ENCODE measurements at regions not wholly inside any gene's neighbourhood (a gene's known extent, or its start where the extent isn't known, plus 50 kb on each side); places are given as distances from the start of the nearest gene placed in this dataset.
A peak's percentile ranks its signal among the peaks of the same experiment; 100 is the strongest.
"Not testable (repeated sequence)": the region's sequence is repeated elsewhere in the genome, so short reads cannot be mapped to it uniquely, and the experiment has no call there.

DNA sequence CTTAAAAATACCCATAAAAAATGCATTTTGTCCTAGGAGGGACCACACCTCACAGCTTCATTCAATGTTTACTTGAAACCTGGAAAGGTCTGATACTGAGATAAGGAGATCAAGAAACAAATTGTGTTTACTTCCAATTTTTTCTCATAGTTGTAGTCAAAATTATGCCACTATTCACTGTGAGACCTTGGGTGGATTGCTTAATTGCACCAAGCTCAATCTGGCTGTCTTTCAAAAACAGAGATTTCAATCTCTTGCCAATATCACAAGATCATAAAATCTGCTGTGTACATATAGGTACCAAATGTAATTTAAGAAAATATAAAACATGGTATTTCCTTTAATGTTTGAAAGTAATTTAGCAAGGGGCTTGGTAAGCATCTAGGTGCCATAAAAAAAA is 186.4 kb upstream of the THBS1 start:
- no peak for DNase-seq (ENCODE audit: low spot score)

DNA sequence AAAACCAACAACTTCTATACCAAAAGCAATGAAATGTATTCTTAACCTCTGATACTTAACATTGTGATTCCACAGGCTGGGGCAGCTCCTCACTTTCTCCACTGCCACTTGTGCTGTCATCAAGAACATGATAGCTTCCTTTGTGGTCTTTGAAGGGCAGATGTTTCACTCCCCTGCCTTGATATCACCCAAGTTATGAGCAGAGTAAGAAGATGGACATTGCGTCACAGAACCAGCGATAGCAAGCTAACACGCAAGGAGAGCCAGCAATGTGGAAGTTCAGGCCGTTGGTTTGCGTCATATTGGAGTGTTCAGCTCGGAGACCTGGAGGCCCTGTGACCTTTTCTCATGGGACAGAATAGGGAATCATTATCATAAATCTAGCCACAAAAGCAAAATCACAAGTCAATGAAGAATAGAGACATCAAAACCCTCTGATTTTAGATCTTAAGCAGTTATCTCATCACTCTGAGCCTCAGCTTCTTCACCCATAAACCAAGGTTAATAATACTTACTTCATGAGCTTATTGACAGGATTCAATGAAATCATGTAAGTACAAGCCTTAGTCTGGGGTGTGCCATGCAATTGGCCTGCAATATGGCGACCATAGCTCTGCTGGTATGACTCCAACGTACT is 183.8 kb upstream of the THBS1 start:
- DNase-seq (ENCODE audit: low spot score) = no peak

- DNase-seq (ENCODE audit: low spot score) = no peak
Observed at GRCh38 chr15:39397883-39398282, 183.0 kb upstream of the THBS1 start.

DNA sequence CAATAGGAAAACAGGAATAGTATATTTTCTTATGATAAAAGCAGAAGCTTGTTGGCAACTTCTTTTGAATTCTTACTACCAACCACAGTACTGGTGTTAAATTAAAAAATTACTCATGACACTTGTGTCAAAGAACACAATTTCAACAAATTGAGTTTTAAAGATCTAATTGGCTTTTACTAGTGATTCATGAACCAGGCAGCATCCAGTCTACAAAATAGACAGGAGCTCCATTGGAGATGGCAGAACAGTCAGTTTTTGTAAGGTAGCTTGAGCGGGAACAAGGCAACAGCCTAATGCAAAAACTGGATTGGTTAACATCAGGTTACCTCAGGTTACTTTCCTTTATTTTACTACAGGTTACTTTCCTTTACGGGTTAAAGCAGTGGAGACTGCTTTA is 181.3 kb upstream of the THBS1 start:
- DNase-seq (ENCODE audit: low spot score) = no peak

DNA sequence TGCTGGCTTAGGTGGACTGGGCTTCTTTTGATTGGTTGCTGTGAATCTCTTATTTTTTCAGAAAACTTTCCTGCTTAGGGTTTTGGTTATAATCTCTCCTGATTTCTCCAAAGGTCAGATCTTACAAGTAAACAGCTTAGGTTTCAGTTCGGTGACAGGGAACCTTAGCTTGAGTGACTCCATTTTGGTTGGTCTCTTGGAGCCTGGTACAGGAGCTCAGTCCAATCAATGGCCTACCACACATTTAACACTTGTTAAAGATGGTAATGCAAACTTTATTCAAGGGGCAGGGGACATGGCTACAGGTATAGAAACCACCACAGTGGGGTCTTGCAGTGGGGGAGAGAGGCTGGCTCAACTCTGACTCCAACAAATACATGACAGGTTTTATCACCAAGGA is 180.9 kb upstream of the THBS1 start:
- no peak for DNase-seq (ENCODE audit: low spot score)

GRCh38 chr15:39400821-39401550 is 179.9 kb upstream of the THBS1 start:
- peak; percentile 60 for DNase-seq (ENCODE audit: low spot score)

GRCh38 chr15:39403640-39404117 is 177.2 kb upstream of the THBS1 start:
- DNase-seq (ENCODE audit: low spot score) = no peak

DNA sequence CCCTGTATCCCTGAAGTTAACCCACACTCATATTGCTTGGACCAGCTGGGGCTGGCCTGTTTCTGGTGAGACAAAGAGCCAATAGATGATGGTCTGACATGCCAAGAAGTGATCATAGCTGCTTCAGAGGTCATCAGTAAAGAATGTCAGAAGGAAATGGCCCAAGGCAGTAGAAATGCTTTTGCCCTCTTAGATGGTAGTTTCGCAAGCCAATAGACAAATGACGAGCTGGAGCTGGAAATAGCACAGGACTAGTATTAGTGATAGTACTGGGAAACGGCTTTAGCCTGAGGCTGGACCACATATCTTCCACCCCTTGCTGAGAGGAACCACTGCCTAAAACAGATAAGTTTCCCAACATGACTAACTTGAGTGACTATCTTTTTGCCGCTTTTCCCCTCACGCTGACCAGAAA is 176.1 kb upstream of the THBS1 start:
- DNase-seq (ENCODE audit: low spot score) = peak; percentile 84

GRCh38 chr15:39406485-39406884 is 174.4 kb upstream of the THBS1 start:
- no peak for DNase-seq (ENCODE audit: low spot score)

DNA sequence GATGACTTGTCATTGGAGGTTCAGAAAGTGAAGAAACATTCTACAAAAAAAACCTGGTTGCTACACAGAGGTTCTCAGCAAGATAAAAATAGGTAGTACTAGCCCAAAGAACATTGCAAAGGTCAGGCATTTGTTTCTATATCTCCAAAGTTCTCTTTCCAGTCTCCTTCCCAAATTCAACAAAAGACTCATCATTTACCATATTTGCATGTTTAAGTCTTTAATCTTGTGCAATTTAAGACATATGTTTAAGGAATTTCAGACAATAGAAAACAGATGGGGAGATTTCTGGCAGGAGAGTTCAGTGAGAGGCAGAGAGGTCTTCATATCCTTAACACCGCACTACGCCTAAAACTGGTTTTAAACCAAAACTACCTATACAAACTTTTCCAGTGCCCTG is 173.8 kb upstream of the THBS1 start:
- DNase-seq (ENCODE audit: low spot score) = no peak

DNA sequence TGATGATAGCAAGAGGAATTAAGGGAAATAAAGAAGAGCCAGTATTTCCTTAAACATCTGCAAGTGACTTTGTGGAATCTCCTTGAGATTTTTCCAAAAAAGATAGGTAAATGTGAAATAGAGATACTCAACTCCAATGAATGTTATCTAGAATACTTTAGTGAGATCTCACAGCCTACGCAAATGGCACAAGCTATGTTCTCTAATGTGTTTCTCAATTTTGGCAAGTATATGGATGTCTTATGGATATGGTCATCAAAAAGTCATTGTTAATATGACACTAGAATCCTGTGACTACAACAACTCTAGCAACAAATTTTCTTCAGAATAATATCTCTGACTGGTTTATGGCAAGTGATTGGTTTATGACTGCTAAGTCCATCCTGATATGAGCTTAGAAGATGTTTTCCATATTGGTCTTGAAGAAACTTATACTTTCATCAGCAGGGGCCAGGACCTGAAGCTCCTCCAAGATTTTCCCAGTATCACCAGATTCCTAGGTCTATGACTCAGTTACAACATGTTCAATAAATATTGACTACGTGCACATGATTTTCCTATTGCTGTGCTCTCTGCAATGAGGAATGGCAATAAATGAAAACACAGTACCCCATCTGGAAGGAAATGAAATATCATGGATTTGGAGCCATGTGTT is 170.9 kb upstream of the THBS1 start:
- no peak for DNase-seq (ENCODE audit: low spot score)

DNA sequence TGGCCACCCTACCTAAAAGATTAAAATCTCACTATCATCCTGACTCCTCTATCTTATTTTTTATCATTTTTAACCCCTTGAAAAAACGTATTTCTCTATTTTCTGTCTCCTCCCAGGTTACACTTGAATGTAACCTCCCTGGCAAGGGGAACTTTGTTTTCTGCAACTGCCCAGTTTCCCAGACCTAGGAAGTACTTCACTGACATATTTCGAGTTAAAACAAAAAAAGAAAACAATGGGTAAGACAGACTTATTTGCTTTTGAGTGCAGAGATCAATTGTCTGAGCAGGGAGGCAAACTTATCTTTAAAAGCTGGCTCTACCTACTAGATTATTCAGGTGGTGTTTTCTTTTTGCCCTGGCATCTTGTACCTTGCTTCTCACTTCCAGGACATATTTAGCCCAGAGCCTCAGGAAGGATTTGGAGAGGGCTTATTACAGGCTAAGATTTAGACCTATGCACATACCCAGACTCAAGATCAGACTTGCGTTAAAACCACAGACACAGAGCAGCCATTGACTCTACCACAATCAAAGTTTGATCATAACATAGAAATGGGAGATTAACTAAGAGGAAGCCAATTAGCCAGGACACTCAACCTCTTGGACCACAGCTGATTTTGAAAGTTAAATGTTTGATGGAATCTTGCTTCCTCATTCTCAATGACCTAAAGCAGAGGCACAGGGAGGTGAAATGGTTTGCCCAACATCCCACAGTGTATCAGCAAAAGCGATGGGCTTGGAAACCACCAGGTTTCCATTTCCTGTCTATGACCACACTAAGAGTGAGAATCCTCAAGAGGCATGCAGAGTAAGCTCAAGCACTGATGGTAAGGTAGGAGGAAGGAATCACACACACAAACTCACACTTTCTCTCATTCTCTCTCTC is 169.5 kb upstream of the THBS1 start:
- no peak for DNase-seq (ENCODE audit: low spot score)

DNA sequence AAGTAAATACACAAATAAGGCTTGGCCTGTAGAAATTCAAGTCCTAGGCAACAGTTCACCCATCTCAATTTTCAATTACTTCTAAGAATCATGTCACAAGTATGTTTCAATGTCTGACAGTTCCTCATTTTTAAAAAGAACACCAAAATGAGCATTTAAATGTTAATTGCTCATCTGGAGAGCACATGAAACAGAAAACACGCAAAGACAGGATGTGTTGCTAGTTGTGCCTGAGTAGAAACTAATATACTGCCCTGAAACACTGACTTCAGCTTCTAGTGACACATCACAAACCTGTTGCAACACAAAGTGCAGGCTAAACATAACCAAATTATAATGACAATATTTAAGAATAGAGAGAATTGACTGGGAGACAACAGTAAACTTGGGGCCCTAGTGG is 167.3 kb upstream of the THBS1 start:
- DNase-seq (ENCODE audit: low spot score) = peak; percentile 48

DNA sequence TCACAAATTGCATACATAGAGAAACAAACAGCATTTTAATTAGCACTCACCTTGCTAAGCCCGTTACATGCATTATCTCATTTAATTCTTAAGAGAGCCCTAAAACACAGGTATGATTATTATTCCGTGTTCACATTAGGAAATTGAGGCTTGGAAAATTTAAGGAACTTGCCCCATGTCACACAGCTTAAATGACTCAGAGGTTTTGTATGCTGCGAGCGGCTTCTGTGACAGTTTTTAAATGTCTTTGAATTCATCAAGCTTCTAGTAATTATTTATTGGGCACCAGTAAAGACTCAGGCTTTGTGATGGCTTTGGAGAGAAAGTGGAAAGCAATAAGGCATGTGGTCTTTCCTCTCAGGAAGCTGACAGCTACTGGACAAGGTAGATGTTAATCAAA is 166.7 kb upstream of the THBS1 start:
- DNase-seq (ENCODE audit: low spot score) = no peak

- no peak for DNase-seq (ENCODE audit: low spot score)
Observed at GRCh38 chr15:39415634-39416033, 165.2 kb upstream of the THBS1 start.

GRCh38 chr15:39416258-39416657 is 164.6 kb upstream of the THBS1 start:
- DNase-seq (ENCODE audit: low spot score) = no peak

GRCh38 chr15:39417366-39418134 is 163.3 kb upstream of the THBS1 start:
- DNase-seq (ENCODE audit: low spot score) = no peak

- no peak for DNase-seq (ENCODE audit: low spot score)
Observed at GRCh38 chr15:39419651-39420050, 161.2 kb upstream of the THBS1 start.

DNA sequence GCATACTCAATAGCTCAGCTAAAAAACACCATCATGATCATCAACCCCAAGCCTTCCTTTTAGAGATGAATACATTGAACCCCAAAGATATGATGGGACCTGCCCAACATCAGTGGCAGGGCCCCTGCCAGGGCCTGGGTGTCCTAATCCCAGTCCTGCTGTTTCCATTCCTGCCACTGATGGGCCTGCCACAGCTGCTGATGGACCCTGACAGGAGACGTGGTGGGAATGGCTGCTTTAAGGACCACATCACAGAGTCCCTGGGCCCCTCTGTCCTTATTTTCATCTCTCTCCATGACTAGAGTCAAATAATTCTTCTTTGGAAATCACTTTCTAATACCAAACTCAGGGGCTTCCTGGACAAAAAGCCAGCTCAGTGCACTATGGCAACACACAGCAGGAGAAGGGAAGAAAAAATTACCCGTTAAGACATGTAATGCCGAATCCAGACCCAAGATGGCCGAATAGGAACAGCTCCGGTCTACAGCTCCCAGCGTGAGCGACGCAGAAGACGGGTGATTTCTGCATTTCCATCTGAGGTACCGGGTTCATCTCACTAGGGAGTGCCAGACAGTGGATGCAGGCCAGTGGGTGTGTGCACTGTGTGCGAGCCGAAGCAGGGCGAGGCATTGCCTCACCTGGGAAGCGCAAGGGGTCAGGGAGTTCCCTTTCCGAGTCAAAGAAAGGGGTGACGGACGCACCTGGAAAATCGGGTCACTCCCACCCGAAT is 160.6 kb upstream of the THBS1 start:
- DNase-seq (ENCODE audit: low spot score) = not testable (repeated sequence)

DNA sequence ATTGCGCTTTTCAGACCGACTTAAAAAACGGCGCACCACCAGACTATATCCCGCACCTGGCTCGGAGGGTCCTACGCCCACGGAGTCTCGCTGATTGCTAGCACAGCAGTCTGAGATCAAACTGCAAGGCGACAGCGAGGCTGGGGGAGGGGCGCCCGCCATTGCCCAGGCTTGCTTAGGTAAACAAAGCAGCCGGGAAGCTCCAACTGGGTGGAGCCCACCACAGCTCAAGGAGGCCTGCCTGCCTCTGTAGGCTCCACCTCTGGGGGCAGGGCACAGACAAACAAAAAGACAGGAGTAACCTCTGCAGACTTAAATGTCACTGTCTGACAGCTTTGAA is 160.1 kb upstream of the THBS1 start:
- DNase-seq (ENCODE audit: low spot score) = not testable (repeated sequence)

Measured in AG20443 (cell line).